ENCODE measurements at regions not wholly inside any gene's neighbourhood (a gene's known extent, or its start where the extent isn't known, plus 50 kb on each side); places are given as distances from the start of the nearest gene placed in this dataset.
"Not testable (repeated sequence)": the region's sequence is repeated elsewhere in the genome, so short reads cannot be mapped to it uniquely, and the experiment has no call there.

DNA sequence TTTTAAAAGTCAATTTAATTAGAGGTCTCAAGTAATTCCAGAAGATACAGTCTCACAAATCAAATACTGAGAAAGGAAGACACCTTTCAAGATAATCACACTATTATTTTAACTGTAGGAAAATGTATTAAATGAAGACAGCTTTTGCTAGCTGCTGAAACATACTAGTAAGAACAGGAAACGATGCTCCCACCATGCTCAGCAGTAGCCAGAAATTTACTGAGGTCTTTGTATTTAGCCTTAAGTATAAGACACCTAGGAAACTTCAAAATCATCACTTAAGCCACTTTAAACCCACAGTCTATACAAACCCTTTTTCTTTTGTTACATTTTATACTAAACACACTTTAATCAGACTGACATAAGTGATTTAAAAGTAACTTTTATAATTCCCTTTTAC is 72.7 kb upstream of the NPIPB12 start:
- not testable (repeated sequence) for H3K4me3 ChIP-seq (ENCODE audit: control insufficient read depth, low read depth, low read length); DNase-seq (ENCODE audit: low read depth)

DNA sequence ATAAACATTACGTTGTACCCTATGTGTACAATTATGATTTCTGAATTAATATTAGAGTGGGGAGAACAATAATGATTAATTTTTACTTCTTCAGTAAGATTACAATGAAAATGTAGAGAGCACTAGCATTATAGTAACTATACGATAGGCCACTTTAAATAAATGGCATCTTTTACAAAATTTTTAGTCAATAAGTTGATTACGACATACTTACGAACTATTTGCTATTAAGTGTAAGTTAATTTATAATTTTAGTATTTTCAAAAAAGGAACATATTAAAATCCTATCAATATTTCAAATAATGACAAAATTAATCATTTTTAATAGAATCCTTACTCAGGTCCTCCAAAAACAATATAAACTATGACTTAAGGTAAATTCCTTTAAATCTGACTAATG is 75.6 kb upstream of the NPIPB12 start:
- not testable (repeated sequence) for H3K4me3 ChIP-seq (ENCODE audit: control insufficient read depth, low read depth, low read length); DNase-seq (ENCODE audit: low read depth)

DNA sequence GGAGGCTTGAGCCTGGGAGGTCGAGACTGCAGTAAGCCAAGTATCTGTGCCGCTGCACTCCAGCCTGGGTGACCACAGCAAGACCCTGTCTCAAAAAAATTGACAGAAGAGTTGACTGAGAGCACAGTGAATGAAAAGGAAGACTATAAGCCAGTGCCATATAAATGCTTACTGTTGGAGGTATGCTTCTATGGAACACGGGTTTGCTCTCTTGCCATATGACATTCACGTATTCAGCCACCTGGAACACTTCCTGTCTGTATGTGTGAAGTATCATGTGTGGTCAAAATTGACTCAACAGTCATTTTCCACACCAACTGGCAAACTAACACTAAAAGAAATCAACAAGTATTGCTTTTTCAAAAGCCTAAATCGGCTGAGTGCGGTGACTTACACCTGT is 71.1 kb upstream of the SPN start:
- H3K4me3 ChIP-seq (ENCODE audit: control insufficient read depth, low read depth, low read length); DNase-seq (ENCODE audit: low read depth): not testable (repeated sequence)

DNA sequence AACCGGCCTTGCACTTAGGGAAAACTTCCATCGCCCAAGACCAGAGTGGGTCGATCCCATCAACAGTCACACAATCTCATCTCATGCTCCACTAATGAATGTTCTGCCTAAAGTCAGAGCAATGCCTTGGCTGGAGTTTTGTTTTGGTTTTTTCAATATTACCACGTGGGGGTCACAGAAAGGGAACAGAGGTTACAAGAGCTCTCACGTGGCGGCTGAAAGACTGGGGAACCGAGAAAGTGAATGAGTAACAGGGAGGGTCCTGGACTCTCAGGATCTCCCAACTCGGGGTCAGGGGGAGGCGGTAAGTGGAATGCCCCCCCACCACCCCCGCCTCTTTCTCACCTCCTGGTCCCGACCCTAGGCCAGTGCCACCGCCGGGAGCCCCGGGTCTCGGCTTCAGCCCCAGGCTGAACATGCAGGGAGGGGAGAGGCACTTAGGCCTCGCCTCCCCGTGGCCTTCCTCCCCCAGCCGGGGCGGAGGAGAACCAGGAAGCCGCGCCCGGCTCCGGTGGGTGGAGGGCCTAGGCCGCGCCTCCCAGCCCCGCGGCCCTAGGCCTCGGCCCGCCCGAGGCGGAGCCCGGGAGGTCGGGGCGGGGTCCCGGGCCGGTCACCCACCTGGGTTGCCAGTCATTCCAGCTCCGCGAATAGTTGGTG is 68.7 kb upstream of the SPN start:
- DNase-seq (ENCODE audit: low read depth): not testable (repeated sequence)
- H3K4me3 ChIP-seq (ENCODE audit: control insufficient read depth, low read depth, low read length): peak overlapping the region; percentile 70

DNA sequence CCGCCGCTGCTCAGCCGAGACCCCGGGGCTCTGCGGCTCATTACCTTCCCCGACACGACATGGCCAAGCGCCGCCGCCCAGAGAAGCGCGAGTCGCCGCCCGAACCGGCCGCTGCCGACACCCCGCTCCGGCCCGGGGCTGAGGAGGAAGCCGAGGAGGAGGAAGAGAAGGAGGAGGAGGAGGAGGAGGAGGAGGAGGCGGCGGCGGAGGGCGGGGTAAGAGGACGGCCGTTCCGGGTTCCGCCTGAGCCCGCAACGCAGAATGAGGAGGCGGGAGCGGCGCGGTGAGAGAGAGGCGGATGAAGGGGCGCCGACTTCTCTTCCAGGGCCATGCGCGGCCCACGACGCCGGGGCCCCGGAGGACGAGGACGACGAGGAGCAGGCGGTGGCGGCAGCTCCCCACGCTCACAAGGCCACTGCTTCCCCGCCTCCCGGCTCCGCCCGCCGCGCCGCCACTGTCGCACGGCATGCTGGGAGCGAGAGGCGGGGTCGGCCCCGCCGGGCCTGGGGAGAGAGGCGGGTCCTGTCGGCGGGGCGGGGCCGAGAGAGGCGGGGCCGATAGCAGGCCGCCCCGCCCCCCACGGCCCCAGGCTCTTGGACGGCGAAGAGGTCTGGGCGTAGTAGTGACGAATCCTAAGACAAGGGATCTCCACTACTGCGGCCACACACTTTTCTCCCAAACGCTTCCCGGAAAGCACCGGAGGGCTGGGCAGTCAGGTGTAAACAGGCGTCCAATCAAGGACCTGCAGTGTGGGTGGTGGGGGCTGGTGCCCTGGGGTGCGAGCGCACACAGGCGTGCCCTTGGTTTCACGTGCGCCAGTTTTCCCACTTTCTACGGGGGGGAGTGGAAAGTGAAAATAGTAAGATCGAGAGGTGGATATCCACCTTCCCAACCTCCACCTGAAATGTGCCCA is 67.9 kb upstream of the SPN start:
- peak; percentile 46 for DNase-seq (ENCODE audit: low read depth)
- H3K4me3 ChIP-seq (ENCODE audit: control insufficient read depth, low read depth, low read length): peak overlapping the region; percentile 70

DNA sequence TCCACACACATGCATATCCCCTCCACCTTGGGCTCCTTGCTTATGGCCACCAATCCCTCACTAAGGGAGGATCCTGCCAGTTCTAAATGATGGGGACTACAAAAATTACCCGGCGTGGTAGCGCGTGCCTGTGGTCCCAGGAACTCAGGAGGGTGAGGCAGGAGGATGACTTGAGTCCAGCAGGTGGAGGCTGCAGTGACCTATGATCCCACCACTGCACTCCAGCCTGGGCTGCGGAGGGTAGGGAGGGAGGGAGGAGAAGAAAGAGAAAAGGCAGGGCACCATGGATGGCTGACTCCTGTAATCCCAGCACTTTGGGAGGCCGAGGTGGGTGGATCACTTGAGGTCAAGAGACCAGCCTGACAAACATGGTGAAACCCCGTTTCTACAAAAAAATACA is 66.0 kb upstream of the SPN start:
- DNase-seq (ENCODE audit: low read depth); H3K4me3 ChIP-seq (ENCODE audit: control insufficient read depth, low read depth, low read length): not testable (repeated sequence)

DNA sequence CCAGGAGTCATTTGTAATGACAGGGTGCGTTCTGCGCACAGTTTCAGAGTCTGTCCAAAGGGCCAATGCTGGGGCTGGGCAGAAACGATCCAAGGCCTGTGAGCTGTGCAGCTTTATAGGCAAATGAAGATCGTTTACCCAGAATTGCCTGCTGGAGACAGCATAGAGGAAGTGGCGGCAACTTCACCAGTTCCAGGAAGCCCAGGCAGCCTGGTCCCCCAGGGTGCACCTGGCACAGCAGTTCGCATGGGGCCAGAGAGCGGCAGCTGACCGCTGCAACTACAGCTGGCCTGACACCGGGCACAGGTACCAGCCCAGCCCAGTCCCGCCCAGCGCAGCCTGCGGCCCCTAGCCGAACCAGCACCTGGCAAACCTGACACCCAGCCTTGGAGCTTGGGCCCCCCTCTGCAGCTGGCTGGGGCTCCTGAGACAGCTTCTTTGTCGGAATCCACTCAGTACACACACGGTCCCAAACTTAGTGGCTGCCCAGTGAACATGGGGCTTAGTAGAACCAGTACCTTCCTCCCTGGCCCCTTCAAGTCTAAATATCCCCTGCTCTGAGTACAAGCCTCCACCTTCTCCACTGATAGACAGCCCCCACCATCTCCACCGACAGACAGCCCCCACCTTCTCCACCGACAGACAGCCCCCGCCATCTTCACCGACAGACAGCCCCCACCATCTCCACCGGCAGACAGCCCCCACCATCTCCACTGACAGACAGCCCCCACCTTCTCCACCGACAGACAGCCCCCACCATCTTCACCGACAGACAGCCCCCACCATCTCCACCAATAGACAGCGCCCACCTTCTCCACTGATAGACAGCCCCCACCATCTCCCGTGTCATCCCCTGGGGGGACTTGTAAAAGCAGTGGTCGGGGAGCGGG is 62.7 kb upstream of the SPN start:
- DNase-seq (ENCODE audit: low read depth); H3K4me3 ChIP-seq (ENCODE audit: control insufficient read depth, low read depth, low read length): not testable (repeated sequence)

DNA sequence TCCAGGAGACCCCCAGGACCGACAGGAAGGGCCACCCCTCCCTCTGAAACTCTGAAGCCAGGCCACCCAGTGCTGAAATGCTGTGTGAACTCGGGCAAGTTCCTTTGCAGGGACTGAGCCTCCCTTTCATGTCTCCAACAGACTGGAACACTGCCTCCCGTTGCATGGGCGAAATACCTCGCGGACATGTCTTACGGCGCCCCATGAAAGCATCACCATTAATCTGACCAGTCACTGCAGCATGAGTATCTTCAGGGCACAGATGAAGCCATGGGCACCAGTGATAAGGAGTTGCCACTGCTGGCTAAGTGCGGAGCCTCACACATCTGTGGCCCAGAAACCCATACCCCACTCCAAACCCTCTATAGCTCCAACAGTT is 60.8 kb upstream of the SPN start:
- not testable (repeated sequence) for DNase-seq (ENCODE audit: low read depth); H3K4me3 ChIP-seq (ENCODE audit: control insufficient read depth, low read depth, low read length)

DNA sequence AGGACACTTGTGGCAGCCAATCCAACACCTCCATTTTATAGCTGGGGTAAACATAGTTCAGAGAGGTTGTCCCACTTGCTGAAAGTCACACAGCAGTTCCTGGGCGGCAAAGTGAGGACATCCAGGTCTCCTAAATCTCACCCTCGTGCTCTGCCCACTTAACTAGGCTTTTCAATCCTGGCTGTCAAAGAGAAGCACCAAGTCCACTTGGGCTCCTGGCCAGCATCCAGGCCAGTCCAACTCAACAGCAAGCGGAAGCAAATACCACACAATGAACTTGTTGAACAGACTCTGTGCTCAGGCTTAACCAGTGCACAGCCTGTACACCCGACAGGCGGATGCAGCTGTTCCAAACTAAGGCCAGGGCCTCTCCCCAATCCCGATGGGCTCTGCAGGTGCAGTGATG is 60.4 kb upstream of the SPN start:
- not testable (repeated sequence) for DNase-seq (ENCODE audit: low read depth); H3K4me3 ChIP-seq (ENCODE audit: control insufficient read depth, low read depth, low read length)

DNA sequence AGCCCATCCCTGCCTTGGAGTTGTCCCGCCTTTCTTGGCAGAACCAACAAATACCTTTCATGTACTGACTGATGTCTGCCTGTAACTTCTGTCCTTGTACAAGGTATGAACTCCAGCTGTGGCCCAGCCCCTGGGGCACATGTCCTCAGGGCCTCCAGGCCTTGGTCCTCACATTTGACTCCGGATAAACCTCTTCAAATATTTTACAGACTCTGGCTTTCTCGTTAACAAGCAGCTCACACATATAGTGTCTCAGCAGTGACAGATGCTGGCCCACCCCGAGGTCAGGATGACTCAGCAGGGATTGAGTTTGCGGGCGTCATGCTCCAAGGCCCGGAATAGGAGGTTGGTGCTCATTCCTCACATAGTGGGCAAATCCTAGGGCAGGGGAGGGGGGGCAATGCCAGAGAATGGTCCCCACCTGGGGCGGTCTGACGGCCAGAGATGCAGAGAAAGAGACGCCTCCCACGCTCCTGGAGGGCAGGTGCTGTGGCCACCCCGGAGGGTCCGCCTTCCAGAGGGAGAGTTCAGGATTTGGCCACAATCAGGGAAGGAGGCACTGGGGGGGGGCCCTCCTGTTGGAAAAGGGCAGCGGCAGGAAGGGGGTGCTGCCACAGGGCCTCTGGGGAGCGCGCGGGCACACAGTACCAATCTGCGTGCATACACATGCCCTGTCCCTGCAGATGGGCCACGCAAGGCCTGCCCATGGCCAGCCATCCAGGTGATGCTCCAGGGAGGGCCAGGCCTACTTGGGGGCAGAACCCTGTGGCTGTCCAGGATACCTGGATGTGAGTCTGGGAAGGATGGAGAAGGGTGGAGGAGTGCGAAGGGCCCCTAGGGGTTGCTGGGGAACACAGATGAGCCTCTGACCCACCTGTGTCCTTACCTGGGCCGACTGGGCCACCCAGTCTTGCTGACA is 58.2 kb upstream of the SPN start:
- not testable (repeated sequence) for H3K4me3 ChIP-seq (ENCODE audit: control insufficient read depth, low read depth, low read length); DNase-seq (ENCODE audit: low read depth)

DNA sequence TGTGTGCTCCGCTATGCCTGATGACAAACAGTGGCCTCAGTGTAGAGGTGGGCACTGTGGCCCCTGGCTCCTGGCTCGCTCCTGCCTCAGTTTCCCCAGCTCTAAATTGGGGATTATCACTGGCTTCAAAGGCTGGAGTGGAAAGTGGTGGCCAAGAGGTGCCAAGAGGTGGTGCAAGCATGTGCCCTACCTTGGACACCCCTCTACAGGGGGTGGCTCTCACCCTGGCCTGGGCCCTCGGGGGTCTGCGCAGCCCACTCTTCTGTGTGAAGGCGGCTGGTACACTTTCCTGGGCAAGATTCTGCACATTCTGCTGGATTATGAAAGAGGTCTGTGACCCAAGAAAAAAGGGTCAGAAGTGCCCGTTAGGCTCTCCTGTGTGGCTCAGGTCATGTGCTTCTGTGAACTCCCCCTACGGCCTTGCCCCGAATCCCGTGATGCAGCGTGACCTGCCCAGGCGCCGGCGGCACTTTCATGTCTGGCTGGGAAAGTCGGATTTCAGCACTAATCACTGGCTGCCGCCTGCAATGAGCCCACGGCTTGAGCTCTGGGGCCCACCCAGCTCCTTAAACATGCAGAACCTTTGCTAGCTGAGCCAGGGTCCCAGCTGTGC is 57.3 kb upstream of the SPN start:
- DNase-seq (ENCODE audit: low read depth); H3K4me3 ChIP-seq (ENCODE audit: control insufficient read depth, low read depth, low read length): not testable (repeated sequence)

DNA sequence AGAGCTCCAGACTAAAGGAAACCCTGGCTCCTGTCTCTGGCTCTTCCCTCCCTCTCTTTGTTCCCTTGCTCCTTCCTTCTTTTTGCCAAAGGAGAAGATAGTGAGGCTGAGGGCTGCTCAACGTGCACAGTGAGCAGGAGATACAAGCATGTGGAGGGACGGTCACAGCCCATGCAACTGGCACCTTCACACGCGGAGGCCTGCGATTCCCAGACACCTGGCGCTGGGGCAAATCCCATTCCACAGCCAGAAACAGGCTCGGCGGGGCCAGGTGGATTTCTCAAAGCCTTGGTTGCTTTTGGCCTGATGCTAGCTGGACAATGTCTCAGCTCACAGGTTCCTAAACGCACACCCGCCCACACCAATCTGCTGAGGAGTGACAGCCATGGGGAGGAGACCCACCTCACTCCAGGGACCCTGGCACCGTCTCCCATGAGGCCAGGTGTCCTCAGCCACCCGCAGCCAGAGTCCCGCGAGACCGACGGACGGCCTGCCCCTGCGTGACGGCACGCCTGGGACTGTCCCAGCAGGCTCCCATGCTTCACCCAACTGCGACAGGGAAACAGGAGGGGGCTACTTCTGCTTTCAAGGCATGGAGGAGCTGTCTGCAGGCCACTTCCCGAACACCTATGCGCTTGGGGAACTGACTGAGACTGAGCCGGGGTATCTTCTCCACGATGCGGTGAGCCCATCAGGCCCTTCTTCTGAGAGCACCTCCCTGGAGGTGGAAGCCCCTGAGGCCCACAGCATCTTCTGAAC is 56.2 kb upstream of the SPN start:
- not testable (repeated sequence) for DNase-seq (ENCODE audit: low read depth); H3K4me3 ChIP-seq (ENCODE audit: control insufficient read depth, low read depth, low read length)

DNA sequence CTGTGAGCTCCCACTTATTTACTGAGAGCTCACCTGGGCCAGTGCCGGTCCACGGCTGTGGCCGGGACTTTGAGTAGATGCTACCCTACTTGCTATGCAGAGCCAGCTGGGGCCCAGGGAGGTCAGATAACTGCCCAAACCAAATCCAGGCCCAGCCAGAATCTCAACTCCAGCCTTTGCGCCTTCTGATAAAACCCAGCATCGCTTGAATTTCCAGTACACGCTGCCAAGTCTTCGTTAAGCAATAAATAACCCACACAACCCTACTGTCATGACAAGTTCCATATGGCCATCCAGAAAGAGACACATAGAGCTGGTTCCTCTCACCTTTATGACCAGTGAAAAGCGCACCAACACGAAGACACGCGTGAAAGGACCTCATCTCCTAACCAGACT is 55.6 kb upstream of the SPN start:
- H3K4me3 ChIP-seq (ENCODE audit: control insufficient read depth, low read depth, low read length); DNase-seq (ENCODE audit: low read depth): not testable (repeated sequence)

DNA sequence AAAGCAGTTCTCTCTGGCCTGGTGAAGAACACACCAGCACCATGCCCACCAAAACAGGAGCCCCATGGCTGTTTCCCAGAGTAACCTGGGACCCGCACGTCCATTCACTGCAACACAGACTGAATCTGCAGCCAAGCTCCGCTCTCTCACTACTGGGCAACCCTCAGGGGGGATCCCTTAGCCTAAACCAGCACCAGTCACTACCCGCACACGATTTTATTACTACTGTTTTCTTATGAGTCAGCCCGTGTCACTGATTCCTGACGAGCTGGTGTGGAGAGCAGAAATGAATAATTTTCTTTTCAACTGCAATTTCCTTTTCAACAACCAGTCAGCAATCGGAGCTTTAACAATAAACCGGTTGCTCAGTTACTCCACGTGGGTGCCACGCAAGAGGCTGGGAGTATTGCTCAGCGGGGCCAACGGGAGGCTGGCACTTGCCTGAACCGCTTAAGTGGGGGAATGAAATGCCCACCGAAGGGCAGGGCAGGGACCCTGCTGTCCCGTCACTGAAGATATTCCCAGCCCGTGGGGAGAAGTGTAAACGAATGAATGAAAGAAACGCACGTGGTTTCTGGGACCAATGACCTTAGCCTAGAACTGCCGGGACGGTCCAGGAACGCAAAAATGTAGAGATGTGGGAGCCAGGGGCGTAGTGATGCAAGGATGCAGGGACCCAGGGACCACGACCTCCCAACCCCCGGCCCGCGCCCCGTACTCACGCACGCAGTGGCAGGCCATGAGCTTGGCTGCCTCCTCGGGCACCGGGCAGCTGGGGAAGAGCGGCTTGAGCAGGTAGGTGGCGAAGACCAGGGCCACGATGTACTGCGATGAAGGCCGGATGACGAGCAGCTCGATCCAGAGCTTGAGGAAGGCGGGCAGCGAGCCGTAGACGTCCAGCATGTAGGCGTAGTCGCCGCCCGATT is 50.4 kb upstream of the SPN start:
- H3K4me3 ChIP-seq (ENCODE audit: control insufficient read depth, low read depth, low read length): peak overlapping the region; percentile 64
- DNase-seq (ENCODE audit: low read depth): not testable (repeated sequence)

Measured in AG09309 (cell line).